ENCODE measurements at regions not wholly inside any gene's neighbourhood (a gene's known extent, or its start where the extent isn't known, plus 50 kb on each side); places are given as distances from the start of the nearest gene placed in this dataset.

DNA sequence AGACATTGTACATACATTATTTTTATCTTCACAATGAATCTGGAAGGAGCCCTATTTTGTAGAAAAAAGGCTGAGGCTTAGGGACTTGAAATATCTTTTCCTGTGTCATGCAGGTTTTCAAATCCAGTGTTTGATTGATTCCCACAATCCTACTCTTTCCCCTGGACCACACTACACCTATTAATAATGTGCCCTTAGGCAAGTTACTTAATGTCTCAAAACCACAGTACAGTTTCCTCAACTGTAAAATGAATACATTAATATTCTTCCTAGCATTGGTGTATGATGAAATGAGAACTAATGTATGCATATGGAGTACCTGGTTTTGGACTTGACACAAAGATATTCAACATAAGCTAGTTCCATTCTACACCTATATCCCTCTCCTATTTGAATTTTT is 313.3 kb upstream of the SP8 start:
- no peak for DNase-seq (ENCODE audit: low read depth, low spot score)
- no peak overlapping the region for H3K4me3 ChIP-seq (ENCODE audit: low read depth, low read length)
- TF ChIP-seq, protein P1, sequence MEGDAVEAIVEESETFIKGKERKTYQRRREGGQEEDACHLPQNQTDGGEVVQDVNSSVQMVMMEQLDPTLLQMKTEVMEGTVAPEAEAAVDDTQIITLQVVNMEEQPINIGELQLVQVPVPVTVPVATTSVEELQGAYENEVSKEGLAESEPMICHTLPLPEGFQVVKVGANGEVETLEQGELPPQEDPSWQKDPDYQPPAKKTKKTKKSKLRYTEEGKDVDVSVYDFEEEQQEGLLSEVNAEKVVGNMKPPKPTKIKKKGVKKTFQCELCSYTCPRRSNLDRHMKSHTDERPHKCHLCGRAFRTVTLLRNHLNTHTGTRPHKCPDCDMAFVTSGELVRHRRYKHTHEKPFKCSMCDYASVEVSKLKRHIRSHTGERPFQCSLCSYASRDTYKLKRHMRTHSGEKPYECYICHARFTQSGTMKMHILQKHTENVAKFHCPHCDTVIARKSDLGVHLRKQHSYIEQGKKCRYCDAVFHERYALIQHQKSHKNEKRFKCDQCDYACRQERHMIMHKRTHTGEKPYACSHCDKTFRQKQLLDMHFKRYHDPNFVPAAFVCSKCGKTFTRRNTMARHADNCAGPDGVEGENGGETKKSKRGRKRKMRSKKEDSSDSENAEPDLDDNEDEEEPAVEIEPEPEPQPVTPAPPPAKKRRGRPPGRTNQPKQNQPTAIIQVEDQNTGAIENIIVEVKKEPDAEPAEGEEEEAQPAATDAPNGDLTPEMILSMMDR (IDR thresholded peaks at IDR 0.05; ENCODE audit: low read depth, low read length) = no peak
- in situ Hi-C loops (cut with HindIII; ENCODE audit: low sequenced_read_pairs) = no loop called here

DNA sequence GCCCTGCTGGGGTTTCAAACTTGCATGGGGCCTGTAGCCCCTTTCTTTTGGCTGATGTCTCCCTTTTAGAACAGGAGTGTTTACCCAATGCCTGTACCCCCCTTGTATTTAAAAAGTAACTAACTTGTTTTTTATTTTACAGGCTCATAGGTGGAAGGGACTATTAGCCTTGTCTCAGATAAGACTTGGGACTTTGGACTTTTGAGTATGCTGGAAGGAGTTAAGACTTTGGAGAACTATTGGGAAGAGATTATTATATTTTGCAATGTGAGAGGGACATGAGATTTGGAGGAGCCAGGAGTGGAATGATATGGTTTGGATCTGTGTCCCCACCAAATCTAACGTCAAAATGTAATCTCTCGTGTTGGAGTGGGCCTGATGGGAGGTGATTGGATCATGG is 314.9 kb upstream of the SP8 start:
- TF ChIP-seq, protein P1 (IDR thresholded peaks at IDR 0.05; ENCODE audit: low read depth, low read length) = no peak
- no peak for DNase-seq (ENCODE audit: low read depth, low spot score)
- no peak overlapping the region for H3K4me3 ChIP-seq (ENCODE audit: low read depth, low read length)
- in situ Hi-C loops (cut with HindIII; ENCODE audit: low sequenced_read_pairs) = no loop called here

DNA sequence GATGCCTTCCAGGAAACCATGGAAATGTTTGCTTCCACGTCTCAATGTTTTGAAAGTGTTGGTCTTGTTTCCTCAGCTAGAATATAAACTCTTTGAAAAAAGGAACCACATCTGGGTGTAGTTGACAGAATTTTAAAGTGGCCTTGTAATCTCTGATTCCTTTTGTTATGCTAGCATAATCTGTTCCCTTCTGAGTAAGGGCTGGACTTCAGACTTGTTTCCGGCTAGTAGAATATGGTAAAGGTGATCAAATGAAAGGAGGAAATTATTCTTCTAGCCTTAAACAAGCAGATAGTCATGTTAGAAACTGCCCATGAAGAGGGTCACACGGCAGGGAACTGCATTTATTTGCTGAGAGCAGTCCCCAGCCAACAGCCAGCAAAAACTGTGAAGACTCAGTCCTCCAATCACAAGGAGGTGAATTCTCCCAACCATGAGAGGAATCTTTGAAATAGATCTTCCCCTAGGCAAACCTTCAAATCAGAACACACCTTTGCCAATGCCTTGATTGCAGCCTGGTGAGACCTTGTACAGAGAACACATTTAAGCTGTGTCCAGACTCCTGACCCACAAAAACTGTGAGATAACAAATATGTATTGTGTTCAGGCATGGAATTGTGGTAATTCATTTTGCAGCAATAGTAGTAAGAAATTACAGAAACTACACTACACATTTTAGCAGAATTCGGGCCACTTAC is 316.9 kb upstream of the SP8 start:
- in situ Hi-C loops (cut with HindIII; ENCODE audit: low sequenced_read_pairs) = no loop called here
- DNase-seq (ENCODE audit: low read depth, low spot score) = no peak
- TF ChIP-seq, protein P1 (IDR thresholded peaks at IDR 0.05; ENCODE audit: low read depth, low read length) = no peak
- H3K4me3 ChIP-seq (ENCODE audit: low read depth, low read length) = no peak overlapping the region

DNA sequence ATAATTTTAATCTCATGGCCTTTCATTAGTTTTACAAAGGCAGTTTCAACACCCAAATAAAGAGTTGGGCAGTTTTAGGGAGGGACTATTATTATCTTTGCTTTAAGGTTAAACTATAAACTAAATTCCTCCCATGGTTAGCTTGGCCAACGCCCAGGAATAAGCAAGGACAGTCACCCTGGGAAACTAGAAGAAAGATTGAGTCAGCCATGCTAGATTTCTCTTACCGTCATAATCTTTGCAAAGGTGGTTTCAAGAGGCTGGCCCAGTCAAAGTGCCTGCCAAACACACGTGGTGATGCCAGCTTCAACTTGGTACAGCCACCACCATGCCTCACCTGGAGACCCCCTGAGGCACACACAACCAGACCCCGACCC is 317.4 kb upstream of the SP8 start:
- DNase-seq (ENCODE audit: low read depth, low spot score) = no peak
- in situ Hi-C loops (cut with HindIII; ENCODE audit: low sequenced_read_pairs) = no loop called here
- no peak overlapping the region for H3K4me3 ChIP-seq (ENCODE audit: low read depth, low read length)
- TF ChIP-seq, protein P1 (IDR thresholded peaks at IDR 0.05; ENCODE audit: low read depth, low read length) = no peak

DNA sequence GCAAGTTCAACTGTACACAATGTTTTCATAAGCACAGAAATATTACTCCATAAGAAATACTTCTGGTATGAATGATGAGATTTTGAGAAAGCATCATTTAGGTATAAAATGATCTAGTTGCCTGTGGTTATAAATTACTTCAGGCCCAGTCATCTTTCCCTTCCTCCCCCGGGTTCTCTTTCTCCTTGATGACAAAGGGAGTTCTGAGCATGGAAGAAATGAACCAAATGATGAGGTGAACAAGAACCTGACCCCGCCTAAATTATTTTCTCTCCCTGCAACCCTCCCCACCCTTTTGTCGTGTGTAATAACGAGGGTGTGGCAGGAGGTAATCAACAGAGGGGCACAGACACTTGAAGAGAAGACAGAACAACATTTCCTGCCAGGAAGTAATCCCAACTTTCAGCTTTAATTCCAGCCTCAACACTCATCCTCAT is 319.6 kb upstream of the SP8 start:
- no peak for DNase-seq (ENCODE audit: low read depth, low spot score)
- H3K4me3 ChIP-seq (ENCODE audit: low read depth, low read length) = no peak overlapping the region
- TF ChIP-seq, protein P1 (IDR thresholded peaks at IDR 0.05; ENCODE audit: low read depth, low read length) = no peak
- in situ Hi-C loops (cut with HindIII; ENCODE audit: low sequenced_read_pairs) = no loop called here

DNA sequence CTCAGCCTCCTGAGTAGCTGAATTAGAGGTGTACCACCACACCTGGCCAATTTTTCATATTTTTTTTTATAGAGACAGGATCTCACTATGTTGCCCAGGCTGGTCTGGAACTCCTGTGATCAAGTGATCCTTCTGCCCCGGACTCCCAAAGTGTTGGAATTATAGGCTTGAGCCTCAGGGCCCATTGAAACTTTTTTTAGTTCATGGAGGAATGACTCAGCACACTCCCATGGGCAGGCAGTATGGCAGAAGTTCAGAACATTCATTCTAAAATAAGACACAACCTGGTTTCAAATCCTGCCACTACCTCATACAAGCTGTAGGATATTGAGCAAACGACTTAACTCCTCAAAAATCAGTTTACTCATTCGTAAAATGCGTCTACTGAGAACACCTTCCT is 320.4 kb upstream of the SP8 start:
- no peak for DNase-seq (ENCODE audit: low read depth, low spot score)
- TF ChIP-seq, protein P1 (IDR thresholded peaks at IDR 0.05; ENCODE audit: low read depth, low read length) = no peak
- no peak overlapping the region for H3K4me3 ChIP-seq (ENCODE audit: low read depth, low read length)
- in situ Hi-C loops (cut with HindIII; ENCODE audit: low sequenced_read_pairs) = no loop called here

Data from astrocyte of the spinal cord (primary cell).